ENCODE measurements at regions not wholly inside any gene's neighbourhood (a gene's known extent, or its start where the extent isn't known, plus 50 kb on each side); places are given as distances from the start of the nearest gene placed in this dataset.

- Histone ChIP-seq H4K20me1 (ENCODE audit: insufficient read depth, low read length) (no peaks in the 10 kb centered on the region), H3K9me2 (replicated peaks; ENCODE audit: insufficient read depth, low read length) (no peaks in the 10 kb centered on the region), H3K9ac (ENCODE audit: low read length) (no peak overlapping the region), H3K4me1 (ENCODE audit: low read length) (no peaks in the 10 kb centered on the region), H3K4me2 (ENCODE audit: low read depth, low read length) (no peak overlapping the region), H2AFZ (ENCODE audit: low read length) (no peak overlapping the region), H3K4me3 (ENCODE audit: low read length) (no peak overlapping the region), H3K27me3 (replicated peaks; ENCODE audit: insufficient read depth, low read length) (no peaks in the 10 kb centered on the region), H3K36me3 (replicated peaks; ENCODE audit: insufficient read depth, low read length) (no peaks in the 10 kb centered on the region), H3F3A (ENCODE audit: insufficient read depth, low read length) (no peaks in the 10 kb centered on the region), H3K27ac (ENCODE audit: low read length) (no peak overlapping the region), H3K79me2 (ENCODE audit: low read length) (no peaks in the 10 kb centered on the region), H3K9me3 (replicated peaks; ENCODE audit: insufficient read depth, low read length) (no peaks in the 10 kb centered on the region)
- no peak for DNase-seq
- TF ChIP-seq CTCF (IDR thresholded peaks at IDR 0.05; ENCODE audit: low read length) (no peak), EZH2 (optimal IDR thresholded peaks at IDR 0.05; ENCODE audit: low read depth, low read length) (no peak)
These were observed 56.2 kb upstream of the DPH5 start for GRCh38 chr1:101081496-101082488.

DNA sequence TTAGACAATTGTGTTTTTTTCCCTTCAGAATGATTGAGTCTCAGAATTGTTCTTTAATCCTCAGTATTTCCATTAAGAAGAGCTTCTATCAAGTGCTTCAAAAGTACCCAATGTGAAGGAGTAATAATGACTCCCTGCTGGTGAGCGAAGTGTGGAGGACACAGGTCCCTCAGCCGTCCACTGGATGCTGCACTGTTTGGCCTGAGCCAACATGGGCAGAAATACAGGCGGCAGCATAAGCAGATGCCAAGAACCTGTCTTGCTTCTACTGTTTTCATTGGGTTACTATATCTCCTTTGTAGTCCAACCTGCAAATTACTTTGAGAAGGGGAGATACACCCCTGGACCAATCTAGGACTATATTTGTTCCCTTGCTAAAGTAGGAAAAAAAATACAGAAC is 55.3 kb upstream of the DPH5 start:
- no peak overlapping the region for H3K4me2 ChIP-seq (ENCODE audit: low read depth, low read length)
- H3K9me2 ChIP-seq (replicated peaks; ENCODE audit: insufficient read depth, low read length) = no peaks in the 10 kb centered on the region
- H3K9me3 ChIP-seq (replicated peaks; ENCODE audit: insufficient read depth, low read length) = no peaks in the 10 kb centered on the region
- no peaks in the 10 kb centered on the region for H3F3A ChIP-seq (ENCODE audit: insufficient read depth, low read length)
- no peak overlapping the region for H2AFZ ChIP-seq (ENCODE audit: low read length)
- no peak for DNase-seq
- H3K4me3 ChIP-seq (ENCODE audit: low read length) = no peak overlapping the region
- H3K27ac ChIP-seq (ENCODE audit: low read length) = no peak overlapping the region
- no peaks in the 10 kb centered on the region for H3K27me3 ChIP-seq (replicated peaks; ENCODE audit: insufficient read depth, low read length)
- TF ChIP-seq CTCF (IDR thresholded peaks at IDR 0.05; ENCODE audit: low read length) (no peak), EZH2 (optimal IDR thresholded peaks at IDR 0.05; ENCODE audit: low read depth, low read length) (no peak), EZH2phosphoT487 (IDR thresholded peaks at IDR 0.05; ENCODE audit: low read length) (no peak)
- no peaks in the 10 kb centered on the region for H3K79me2 ChIP-seq (ENCODE audit: low read length)
- H3K4me1 ChIP-seq (ENCODE audit: low read length) = no peaks in the 10 kb centered on the region
- H3K36me3 ChIP-seq (replicated peaks; ENCODE audit: insufficient read depth, low read length) = no peaks in the 10 kb centered on the region
- H3K9ac ChIP-seq (ENCODE audit: low read length) = no peak overlapping the region
- H4K20me1 ChIP-seq (ENCODE audit: insufficient read depth, low read length) = no peaks in the 10 kb centered on the region

DNA sequence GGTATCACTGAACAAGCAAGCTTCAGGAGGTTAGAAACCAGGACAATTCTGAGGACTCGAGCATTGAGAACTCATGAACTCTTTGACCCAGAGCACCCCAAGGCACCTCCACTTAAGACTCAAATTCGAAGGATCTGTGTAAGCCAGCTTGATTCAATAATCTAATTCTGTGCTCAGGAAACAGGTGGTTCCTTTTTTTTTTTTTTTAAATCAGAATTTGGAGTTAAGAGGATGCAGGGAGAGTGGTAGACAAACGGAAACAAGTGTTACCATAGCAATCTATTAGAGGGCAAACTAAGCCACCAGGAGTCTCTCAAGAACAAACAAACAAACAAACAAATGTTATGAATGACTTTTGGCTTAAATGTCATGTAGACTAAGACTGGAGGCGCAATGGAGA is 53.8 kb upstream of the DPH5 start:
- Histone ChIP-seq H3F3A (ENCODE audit: insufficient read depth, low read length) (no peaks in the 10 kb centered on the region), H3K79me2 (ENCODE audit: low read length) (no peaks in the 10 kb centered on the region), H3K36me3 (replicated peaks; ENCODE audit: insufficient read depth, low read length) (no peaks in the 10 kb centered on the region), H3K9ac (ENCODE audit: low read length) (no peak overlapping the region), H4K20me1 (ENCODE audit: insufficient read depth, low read length) (no peaks in the 10 kb centered on the region), H3K9me2 (replicated peaks; ENCODE audit: insufficient read depth, low read length) (no peaks in the 10 kb centered on the region), H3K4me1 (ENCODE audit: low read length) (no peaks in the 10 kb centered on the region), H3K27ac (ENCODE audit: low read length) (no peak overlapping the region), H2AFZ (ENCODE audit: low read length) (no peak overlapping the region), H3K4me3 (ENCODE audit: low read length) (no peak overlapping the region), H3K9me3 (replicated peaks; ENCODE audit: insufficient read depth, low read length) (no peaks in the 10 kb centered on the region), H3K4me2 (ENCODE audit: low read depth, low read length) (no peak overlapping the region), H3K27me3 (replicated peaks; ENCODE audit: insufficient read depth, low read length) (no peaks in the 10 kb centered on the region)
- TF ChIP-seq CTCF (IDR thresholded peaks at IDR 0.05; ENCODE audit: low read length) = no peak
- TF ChIP-seq EZH2phosphoT487 (IDR thresholded peaks at IDR 0.05; ENCODE audit: low read length) = no peak
- no peak for TF ChIP-seq EZH2 (optimal IDR thresholded peaks at IDR 0.05; ENCODE audit: low read depth, low read length)
- no peak for DNase-seq

Measured in MM.1S (cell line).